H1 (cell line): ENCODE measurements at regions not wholly inside any gene's neighbourhood (a gene's known extent, or its start where the extent isn't known, plus 50 kb on each side); places are given as distances from the start of the nearest gene placed in this dataset.
A peak's percentile ranks its signal among the peaks of the same experiment; 100 is the strongest.

Source experiments
- CTCF ChIA-PET: fragments of 300-600 bp; sonication (Branson Sonifier 250); formaldehyde crosslinking; loops from one replicate; lab custom pipeline; 2021; ENCODE audit not compliant: partially characterized antibody; lab: Charles Lee
- POLR2A ChIA-PET: fragments of 300-600 bp; sonication (Branson Sonifier 250); formaldehyde crosslinking; loops from one replicate; lab custom pipeline; 2021; ENCODE audit warnings: inconsistent platforms; ENCODE audit not compliant: partially characterized antibody; lab: Charles Lee
- DNase-seq, 2 experiments: peaks; one replicate each; pipeline versions ENCODE4 v3.0.0 to v3.0.0-alpha.2; 2010 to 2022; ENCODE audit warnings: low spot score in 2 of 2, low read depth in 1 of 2, mixed read lengths in 1 of 2
- FAIRE-seq: peaks from 2 replicates; lab custom pipeline; 2011; peaks lifted over from hg19 to GRCh38; lab: Jason Lieb, UNC
- H2AFZ ChIP-seq: 2 replicates; pipeline ENCODE4 v1.8.1; 2012; ENCODE audit warnings: low read length, inconsistent platforms
- H2AK5ac ChIP-seq: 2 replicates; pipeline ENCODE4 v1.6.1; 2013; ENCODE audit warnings: low read depth, low read length
- H2BK120ac ChIP-seq: replicated peaks from 2 replicates; pipeline ENCODE3; 2013; ENCODE audit warnings: low read depth, low read length, inconsistent platforms
- H2BK12ac ChIP-seq: 2 replicates; pipeline ENCODE4 v1.6.1; 2013; ENCODE audit warnings: low read depth, low read length
- H2BK15ac ChIP-seq: 2 replicates; pipeline ENCODE4 v1.6.1; 2013; ENCODE audit warnings: low read length
- H2BK20ac ChIP-seq: 2 replicates; pipeline ENCODE4 v1.6.1; 2013; ENCODE audit warnings: low read length
- H2BK5ac ChIP-seq: 2 replicates; pipeline ENCODE4 v1.6.1; 2013; ENCODE audit warnings: low read depth, low read length
- H3K14ac ChIP-seq: 2 replicates; pipeline ENCODE4 v1.6.1; 2013; ENCODE audit warnings: inconsistent platforms; ENCODE audit not compliant: insufficient read length
- H3K18ac ChIP-seq: 2 replicates; pipeline ENCODE4 v1.6.1; 2013; ENCODE audit warnings: low read length; ENCODE audit errors: extremely low read depth
- H3K23ac ChIP-seq: 2 replicates; pipeline ENCODE4 v1.6.1; 2013; ENCODE audit warnings: inconsistent platforms; ENCODE audit not compliant: insufficient read length
- H3K23me2 ChIP-seq: 2 replicates; pipeline ENCODE4 v1.6.1; 2013; ENCODE audit warnings: low read depth, low read length
- H3K27ac ChIP-seq: 2 replicates; pipeline ENCODE4 v1.6.1; 2011; ENCODE audit warnings: low read depth, low read length, inconsistent platforms
- H3K27me3 ChIP-seq, 4 experiments: replicated peaks in 1 of 4; 1 replicate in 1 of 4; 2 replicates in 3 of 4; pipeline versions ENCODE4 v1.6.1 to v1.8.1; 2011 to 2013; ENCODE audit warnings: low read length in 3 of 4, mild to moderate bottlenecking in 3 of 4, inconsistent platforms in 2 of 4, mixed read lengths in 2 of 4, moderate library complexity in 1 of 4; ENCODE audit not compliant: control insufficient read depth in 3 of 4, insufficient read depth in 3 of 4; ENCODE audit errors: extremely low read depth in 1 of 4
- H3K36me3 ChIP-seq, 4 experiments: 2 replicates each; pipeline versions ENCODE4 v1.6.1 to v1.8.1; 2011 to 2013; ENCODE audit warnings: mild to moderate bottlenecking in 4 of 4, low read length in 3 of 4, moderate library complexity in 2 of 4, control low read depth in 1 of 4, inconsistent platforms in 1 of 4; ENCODE audit not compliant: insufficient read depth in 4 of 4, control insufficient read depth in 2 of 4
- H3K4ac ChIP-seq: replicated peaks from 2 replicates; pipeline ENCODE3; 2013; ENCODE audit warnings: low read length, low read depth, mixed read lengths, inconsistent platforms; ENCODE audit not compliant: insufficient read length
- H3K4me1 ChIP-seq, 4 experiments: replicated peaks in 1 of 4; 1 replicate in 1 of 4; 2 replicates in 3 of 4; pipeline versions ENCODE4 v1.6.1 to v1.8.1; 2011 to 2013; ENCODE audit warnings: low read length in 3 of 4, inconsistent platforms in 2 of 4, mixed read lengths in 1 of 4; ENCODE audit not compliant: insufficient read depth in 4 of 4, control insufficient read depth in 3 of 4
- H3K4me2 ChIP-seq, 2 experiments: 2 replicates each; pipeline versions ENCODE4 v1.6.1 to v1.8.1; 2011 to 2013; ENCODE audit warnings: low read depth in 2 of 2, low read length in 2 of 2, control low read depth in 1 of 2, inconsistent platforms in 1 of 2, mild to moderate bottlenecking in 1 of 2; ENCODE audit not compliant: insufficient read depth in 1 of 2
- H3K4me3 ChIP-seq, 4 experiments: fragments of 200-600, 300-600 bp in 1 of 4; sonication (generic), shearing (Covaris generic), sonication (Bioruptor Twin) in 1 of 4; 2 replicates each; pipeline versions ENCODE4 v1.5.1 to v1.8.1; 2011 to 2016; ENCODE audit warnings: low read length in 4 of 4, low read depth in 3 of 4, control low read depth in 2 of 4, inconsistent platforms in 2 of 4, mild to moderate bottlenecking in 2 of 4, mixed read lengths in 1 of 4, moderate library complexity in 1 of 4; ENCODE audit not compliant: insufficient read depth in 2 of 4; ENCODE audit errors: extremely low read depth in 1 of 4
- H3K56ac ChIP-seq: replicated peaks from 2 replicates; pipeline ENCODE3; 2013; ENCODE audit warnings: low read depth, mild to moderate bottlenecking, mixed read lengths, low read length, inconsistent platforms; ENCODE audit not compliant: insufficient read length
- H3K79me1 ChIP-seq: 2 replicates; pipeline ENCODE4 v1.6.1; 2013; ENCODE audit warnings: low read depth, low read length, control low read depth
- H3K79me2 ChIP-seq, 2 experiments: 2 replicates each; pipeline versions ENCODE4 v1.6.1 to v1.8.1; 2012 to 2013; ENCODE audit warnings: low read length in 2 of 2, mild to moderate bottlenecking in 2 of 2, inconsistent platforms in 1 of 2; ENCODE audit not compliant: insufficient read depth in 2 of 2, control insufficient read depth in 1 of 2
- H3K9ac ChIP-seq, 4 experiments: replicated peaks in 1 of 4; 1 replicate in 1 of 4; 2 replicates in 3 of 4; pipeline versions ENCODE4 v1.6.1 to v1.8.1; 2011 to 2013; ENCODE audit warnings: low read depth in 3 of 4, low read length in 3 of 4, control low read depth in 2 of 4, mild to moderate bottlenecking in 2 of 4, moderate library complexity in 2 of 4, inconsistent platforms in 1 of 4; ENCODE audit errors: extremely low read depth in 1 of 4
- H3K9me3 ChIP-seq, 2 experiments: 2 replicates each; pipeline versions ENCODE4 v1.6.1 to v1.8.1; 2012 to 2013; ENCODE audit warnings: mild to moderate bottlenecking in 2 of 2, moderate library complexity in 2 of 2, control low read depth in 1 of 2, inconsistent platforms in 1 of 2, low read depth in 1 of 2, low read length in 1 of 2, mixed read lengths in 1 of 2; ENCODE audit not compliant: insufficient read depth in 2 of 2
- H4K20me1 ChIP-seq, 2 experiments: replicated peaks in 1 of 2; 2 replicates each; pipeline versions ENCODE3 to v1.8.1; 2011 to 2013; ENCODE audit warnings: inconsistent platforms in 2 of 2, low read length in 2 of 2, mild to moderate bottlenecking in 1 of 2; ENCODE audit not compliant: insufficient read depth in 2 of 2, control insufficient read depth in 1 of 2
- H4K5ac ChIP-seq: 2 replicates; pipeline ENCODE4 v1.6.1; 2013; ENCODE audit warnings: low read length, low read depth, mixed read lengths, inconsistent platforms; ENCODE audit not compliant: insufficient read length
- H4K8ac ChIP-seq: 2 replicates; pipeline ENCODE4 v1.8.0; 2013; ENCODE audit warnings: mild to moderate bottlenecking, moderate library complexity, low read length, inconsistent platforms; ENCODE audit not compliant: insufficient read depth; ENCODE audit errors: extremely low read depth
- H4K91ac ChIP-seq: replicated peaks from 2 replicates; pipeline ENCODE3; 2013; ENCODE audit warnings: low read length, mixed read lengths, inconsistent platforms; ENCODE audit not compliant: insufficient read length
- RAD21 ChIP-seq, 2 experiments: IDR thresholded peaks in 1 of 2; conservative IDR thresholded peaks in 1 of 2; 2 replicates each; pipeline ENCODE4 v1.6.1; 2011; ENCODE audit warnings: low read depth in 2 of 2, low read length in 2 of 2, improper control_type of control experiment in 1 of 2, inconsistent platforms in 1 of 2, mild to moderate bottlenecking in 1 of 2, moderate library complexity in 1 of 2
- SIX5 ChIP-seq: IDR thresholded peaks from 2 replicates; pipeline ENCODE4 v1.6.1; 2011; ENCODE audit warnings: mild to moderate bottlenecking, low read depth, low read length
- TAF7 ChIP-seq: optimal IDR thresholded peaks from 2 replicates; pipeline ENCODE3; 2011; ENCODE audit warnings: low read depth, mild to moderate bottlenecking, inconsistent platforms, low read length, moderate library complexity, borderline replicate concordance
- YY1 ChIP-seq: IDR thresholded peaks from 2 replicates; pipeline ENCODE4 v1.6.1; 2011; ENCODE audit warnings: low read depth, mild to moderate bottlenecking, low read length
- WGBS, 2 experiments: shearing (Covaris generic) in 1 of 2; methylation state at CpG; one replicate each; pipeline versions ENCODE4 v1.1.6 to v1.1.7; 2013 to 2015; ENCODE audit warnings: low lambda C conversion rate in 2 of 2, mixed read lengths in 2 of 2, inconsistent platforms in 1 of 2, low coverage in 1 of 2, missing lambda C conversion rate in 1 of 2; ENCODE audit not compliant: insufficient replicate concordance in 2 of 2, insufficient coverage in 1 of 2, insufficient read length in 1 of 2; ENCODE audit errors: extremely low coverage in 1 of 2, missing lambda C conversion rate in 1 of 2; 5-methylcytosine and 5-hydroxymethylcytosine counted together
- TF ChIP-seq, protein P1 (sequence below): IDR thresholded peaks from 2 replicates; pipeline ENCODE4 v1.6.1; 2012; ENCODE audit warnings: inconsistent platforms
- TF ChIP-seq, protein P2 (sequence below), 3 experiments: IDR thresholded peaks; 1 replicate in 2 of 3; 2 replicates in 1 of 3; pipeline versions ENCODE4 v1.5.1 to v1.6.1; 2011; ENCODE audit warnings: low read length in 3 of 3, mild to moderate bottlenecking in 3 of 3, inconsistent platforms in 2 of 3, low read depth in 1 of 3, moderate library complexity in 1 of 3; ENCODE audit not compliant: insufficient read depth in 1 of 3; ENCODE audit errors: control extremely low read depth in 1 of 3
- TF ChIP-seq, protein P3 (sequence below): IDR thresholded peaks from 2 replicates; pipeline ENCODE4 v1.6.1; 2011; ENCODE audit warnings: low read length, improper control_type of control experiment

DNA sequence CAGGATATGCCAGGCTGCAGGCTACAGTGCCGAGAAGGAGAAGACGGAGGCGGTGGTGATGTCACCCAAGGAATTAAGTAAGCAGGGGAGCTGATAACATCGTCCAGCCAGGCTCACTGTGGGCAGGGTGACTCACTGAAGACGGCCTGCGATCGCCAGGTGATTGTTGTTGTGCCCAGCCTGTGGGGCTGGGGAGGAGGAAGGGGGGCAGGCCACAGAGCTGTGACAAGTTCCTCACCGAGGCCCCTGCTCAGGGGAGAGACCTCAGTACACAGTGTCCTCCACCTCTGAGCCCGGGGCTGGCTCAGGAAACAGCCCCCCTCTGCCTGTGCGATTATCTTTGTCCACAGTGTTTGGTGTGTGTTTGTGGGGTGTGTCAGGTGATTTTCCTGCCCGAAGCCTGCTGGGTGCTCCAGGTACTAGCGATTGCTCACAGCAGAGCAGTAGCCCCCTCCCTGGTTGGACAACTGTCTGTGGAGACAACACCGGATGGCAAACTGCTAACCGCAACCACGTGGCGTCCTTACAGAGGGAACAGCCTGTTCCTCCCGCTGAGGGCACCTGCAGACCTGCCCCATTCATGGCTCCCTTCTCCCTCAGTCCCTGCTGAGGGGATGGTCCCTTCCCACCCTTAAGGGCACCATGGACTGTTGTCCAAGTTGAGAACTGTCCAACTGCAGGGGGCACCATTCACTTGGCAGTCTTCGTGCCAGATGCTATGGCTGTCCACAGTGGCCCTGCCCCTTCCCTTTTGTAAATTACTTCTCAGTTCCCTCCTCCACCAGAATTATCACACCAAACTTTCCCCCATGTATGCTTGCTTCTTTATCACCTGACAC lies 95.1 kb downstream of the ZFP36L2 start:
- Histone ChIP-seq H3K4me2 (no peak overlapping the region), H2AK5ac (no peak overlapping the region; the same call in 1 of the 2 replicates), H3K14ac (no peak overlapping the region), H3K27me3 (no peaks in the 10 kb centered on the region), H4K8ac (no peak overlapping the region), H3K27ac (no peak overlapping the region), H4K20me1 (no peaks in the 10 kb centered on the region), H2BK120ac (no peak overlapping the region), H3K4me3 (no peak overlapping the region), H3K56ac (no peak overlapping the region), H3K23me2 (no peaks in the 10 kb centered on the region), H4K91ac (no peak overlapping the region), H3K4ac (no peak overlapping the region), H2BK5ac (no peak overlapping the region), H3K79me2 (no peaks in the 10 kb centered on the region), H4K5ac (no peak overlapping the region), H3K4me1 (peaks cover 0 to 14% (median 5%) of the 10 kb centered on the region in 4 experiments; a peak in 3 of 7 replicates), H3K18ac (no peak overlapping the region; the same call in 1 of the 2 replicates), H2BK12ac (no peak overlapping the region; the same call in 1 of the 2 replicates), H2BK15ac (peak overlapping the region; percentile 88; the same call in 1 of the 2 replicates), H2AFZ (no peak overlapping the region), H2BK20ac (peak overlapping the region; percentile 80; the same call in 1 of the 2 replicates), H3K36me3 (no peaks in the 10 kb centered on the region), H3K9ac (no peak overlapping the region), H3K79me1 (no peaks in the 10 kb centered on the region), H3K23ac (no peak overlapping the region), H3K9me3 (no peaks in the 10 kb centered on the region)
- CTCF ChIA-PET, result interaction anchor here (0.7 to 7.9 kb wide), 15 partner anchors 8 to 393 kb away, joined by 3 to 73 read pairs (median 4); partner anchors contain the start of gene ZFP36L2
- WGBS, 2 experiments, result 79% methylated on average over 14 of the region's 18 CpGs; no CpG with 5 or more reads in 1 of the 2 experiments
- FAIRE-seq (no peak), DNase-seq (no peak)
- POLR2A ChIA-PET, result no interaction called here
- TF ChIP-seq, protein P1, sequence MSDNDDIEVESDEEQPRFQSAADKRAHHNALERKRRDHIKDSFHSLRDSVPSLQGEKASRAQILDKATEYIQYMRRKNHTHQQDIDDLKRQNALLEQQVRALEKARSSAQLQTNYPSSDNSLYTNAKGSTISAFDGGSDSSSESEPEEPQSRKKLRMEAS, result peak; percentile 32; the same call in 1 of the 2 replicates
- TF ChIP-seq TAF7 (peak; percentile 34), RAD21 (IDR thresholded peaks at IDR 0.05 in 1 of 2, conservative IDR thresholded peaks at IDR 0.05 in 1 of 2; ENCODE audit: low read depth in 2 of 2, low read length in 2 of 2) (peak; percentile 83 to 86), SIX5 (no peak), YY1 (peak; percentile 65; the same call in 1 of the 2 replicates)
- TF ChIP-seq, protein P2, sequence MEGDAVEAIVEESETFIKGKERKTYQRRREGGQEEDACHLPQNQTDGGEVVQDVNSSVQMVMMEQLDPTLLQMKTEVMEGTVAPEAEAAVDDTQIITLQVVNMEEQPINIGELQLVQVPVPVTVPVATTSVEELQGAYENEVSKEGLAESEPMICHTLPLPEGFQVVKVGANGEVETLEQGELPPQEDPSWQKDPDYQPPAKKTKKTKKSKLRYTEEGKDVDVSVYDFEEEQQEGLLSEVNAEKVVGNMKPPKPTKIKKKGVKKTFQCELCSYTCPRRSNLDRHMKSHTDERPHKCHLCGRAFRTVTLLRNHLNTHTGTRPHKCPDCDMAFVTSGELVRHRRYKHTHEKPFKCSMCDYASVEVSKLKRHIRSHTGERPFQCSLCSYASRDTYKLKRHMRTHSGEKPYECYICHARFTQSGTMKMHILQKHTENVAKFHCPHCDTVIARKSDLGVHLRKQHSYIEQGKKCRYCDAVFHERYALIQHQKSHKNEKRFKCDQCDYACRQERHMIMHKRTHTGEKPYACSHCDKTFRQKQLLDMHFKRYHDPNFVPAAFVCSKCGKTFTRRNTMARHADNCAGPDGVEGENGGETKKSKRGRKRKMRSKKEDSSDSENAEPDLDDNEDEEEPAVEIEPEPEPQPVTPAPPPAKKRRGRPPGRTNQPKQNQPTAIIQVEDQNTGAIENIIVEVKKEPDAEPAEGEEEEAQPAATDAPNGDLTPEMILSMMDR (IDR thresholded peaks at IDR 0.05; ENCODE audit: control extremely low read depth in 1 of 3, insufficient read depth in 1 of 3, low read depth in 1 of 3, low read length in 3 of 3), result peak in 2 of 3 experiments; percentile 63 to 65; a peak in 3 of 4 replicates
- TF ChIP-seq, protein P3, sequence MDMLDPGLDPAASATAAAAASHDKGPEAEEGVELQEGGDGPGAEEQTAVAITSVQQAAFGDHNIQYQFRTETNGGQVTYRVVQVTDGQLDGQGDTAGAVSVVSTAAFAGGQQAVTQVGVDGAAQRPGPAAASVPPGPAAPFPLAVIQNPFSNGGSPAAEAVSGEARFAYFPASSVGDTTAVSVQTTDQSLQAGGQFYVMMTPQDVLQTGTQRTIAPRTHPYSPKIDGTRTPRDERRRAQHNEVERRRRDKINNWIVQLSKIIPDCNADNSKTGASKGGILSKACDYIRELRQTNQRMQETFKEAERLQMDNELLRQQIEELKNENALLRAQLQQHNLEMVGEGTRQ, result no peak
